PC-3 (cell line): ENCODE measurements at regions not wholly inside any gene's neighbourhood (a gene's known extent, or its start where the extent isn't known, plus 50 kb on each side); places are given as distances from the start of the nearest gene placed in this dataset.
A peak's percentile ranks its signal among the peaks of the same experiment; 100 is the strongest.
"Not testable (repeated sequence)": the region's sequence is repeated elsewhere in the genome, so short reads cannot be mapped to it uniquely, and the experiment has no call there.

Experiments
- ATAC-seq: fragments of 200-7000 bp; cut with Tn5 transposase; 2 replicates; pipeline ENCODE4 v1.9.1; 2020; ENCODE audit warnings: mild to moderate bottlenecking, moderate library complexity
- BruUV-seq: library from RNA; stranded (reverse); fragments of 400-500 nt; replicated peaks from 2 replicates; lab custom pipeline; 2021; lab: Mats Ljungman, UMichigan
- CTCF ChIA-PET: fragments of 300-600 bp; sonication (Branson Sonifier 250); formaldehyde crosslinking; loops from one replicate; lab custom pipeline; 2022; ENCODE audit warnings: antibody characterized with exemption; lab: Charles Lee
- POLR2A ChIA-PET: fragments of 300-600 bp; sonication (Branson Sonifier 250); formaldehyde crosslinking; loops from one replicate; lab custom pipeline; 2022; ENCODE audit warnings: antibody characterized with exemption; ENCODE audit not compliant: unreplicated experiment; lab: Charles Lee
- DNase-seq: peaks from one replicate; pipeline ENCODE4 v3.0.0-alpha.2; 2015
- H2AFZ ChIP-seq: fragments of 300-600 bp; sonication (generic); 2 replicates; pipeline ENCODE4 v1.6.0; 2016; ENCODE audit warnings: antibody characterized with exemption, low read length
- H3F3A ChIP-seq: fragments of 300-600 bp; sonication (generic); one replicate; pipeline ENCODE4 v1.6.0; 2017; ENCODE audit warnings: antibody characterized with exemption, low read length, control low read depth, mild to moderate bottlenecking; ENCODE audit not compliant: unreplicated experiment
- H3K27ac ChIP-seq: fragments of 300-600 bp; sonication (generic); 2 replicates; pipeline ENCODE4 v1.5.1; 2016; ENCODE audit warnings: mild to moderate bottlenecking, low read length
- H3K27me3 ChIP-seq: fragments of 300-600 bp; sonication (generic); 2 replicates; pipeline ENCODE4 v1.6.1; 2016; ENCODE audit warnings: low read length, mixed read lengths
- H3K36me3 ChIP-seq: fragments of 300-600 bp; sonication (generic); 2 replicates; pipeline ENCODE4 v1.6.1; 2016; ENCODE audit warnings: low read depth, mixed run types, low read length, mixed read lengths
- H3K4me1 ChIP-seq: fragments of 300-600 bp; sonication (generic); 2 replicates; pipeline ENCODE4 v1.5.1; 2016; ENCODE audit warnings: low read length; ENCODE audit not compliant: insufficient read depth
- H3K4me2 ChIP-seq: fragments of 300-600 bp; sonication (generic); 2 replicates; pipeline ENCODE4 v1.6.0; 2016; ENCODE audit warnings: low read length
- H3K4me3 ChIP-seq: fragments of 300-600 bp; sonication (generic); 2 replicates; pipeline ENCODE4 v1.5.1; 2016; ENCODE audit warnings: mild to moderate bottlenecking, low read length, mixed read lengths
- H3K79me2 ChIP-seq: fragments of 300-600 bp; sonication (generic); 2 replicates; pipeline ENCODE4 v1.6.1; 2017; ENCODE audit warnings: low read length, mixed read lengths
- H3K9ac ChIP-seq: fragments of 300-600 bp; sonication (generic); 2 replicates; pipeline ENCODE4 v1.6.0; 2016; ENCODE audit warnings: mild to moderate bottlenecking, low read length
- H3K9me2 ChIP-seq: fragments of 300-600 bp; sonication (generic); replicated peaks from 2 replicates; pipeline ENCODE4 v1.6.1; 2016; ENCODE audit warnings: mixed run types, low read length, mixed read lengths
- H3K9me3 ChIP-seq: fragments of 300-600 bp; sonication (generic); 2 replicates; pipeline ENCODE4 v1.6.1; 2016; ENCODE audit warnings: low read length, mixed read lengths
- H4K20me1 ChIP-seq: fragments of 300-600 bp; sonication (generic); 2 replicates; pipeline ENCODE4 v1.6.1; 2016; ENCODE audit warnings: low read length, mixed read lengths
- EZH2 ChIP-seq: fragments of 300-600 bp; sonication (generic); IDR thresholded peaks from one replicate; pipeline ENCODE4 v1.6.1; 2017; ENCODE audit warnings: antibody characterized with exemption, mild to moderate bottlenecking, low read length; ENCODE audit not compliant: unreplicated experiment
- EZH2phosphoT487 ChIP-seq: fragments of 300-600 bp; sonication (generic); IDR thresholded peaks from 2 replicates; pipeline ENCODE4 v1.6.1; 2018; ENCODE audit warnings: mild to moderate bottlenecking, antibody characterized with exemption, low read length, borderline replicate concordance
- intact Hi-C: fragments of 100-400 bp; cut with micrococcal nuclease; formaldehyde crosslinking; loops from 2 replicates; pipeline ENCODE4 v1.9.0; 2023
- TF ChIP-seq, protein P1 (sequence below): fragments of 300-600 bp; sonication (generic); conservative IDR thresholded peaks from 2 replicates; pipeline ENCODE4 v1.5.1; 2017; ENCODE audit warnings: antibody characterized with exemption, low read depth, mild to moderate bottlenecking, low read length

DNA sequence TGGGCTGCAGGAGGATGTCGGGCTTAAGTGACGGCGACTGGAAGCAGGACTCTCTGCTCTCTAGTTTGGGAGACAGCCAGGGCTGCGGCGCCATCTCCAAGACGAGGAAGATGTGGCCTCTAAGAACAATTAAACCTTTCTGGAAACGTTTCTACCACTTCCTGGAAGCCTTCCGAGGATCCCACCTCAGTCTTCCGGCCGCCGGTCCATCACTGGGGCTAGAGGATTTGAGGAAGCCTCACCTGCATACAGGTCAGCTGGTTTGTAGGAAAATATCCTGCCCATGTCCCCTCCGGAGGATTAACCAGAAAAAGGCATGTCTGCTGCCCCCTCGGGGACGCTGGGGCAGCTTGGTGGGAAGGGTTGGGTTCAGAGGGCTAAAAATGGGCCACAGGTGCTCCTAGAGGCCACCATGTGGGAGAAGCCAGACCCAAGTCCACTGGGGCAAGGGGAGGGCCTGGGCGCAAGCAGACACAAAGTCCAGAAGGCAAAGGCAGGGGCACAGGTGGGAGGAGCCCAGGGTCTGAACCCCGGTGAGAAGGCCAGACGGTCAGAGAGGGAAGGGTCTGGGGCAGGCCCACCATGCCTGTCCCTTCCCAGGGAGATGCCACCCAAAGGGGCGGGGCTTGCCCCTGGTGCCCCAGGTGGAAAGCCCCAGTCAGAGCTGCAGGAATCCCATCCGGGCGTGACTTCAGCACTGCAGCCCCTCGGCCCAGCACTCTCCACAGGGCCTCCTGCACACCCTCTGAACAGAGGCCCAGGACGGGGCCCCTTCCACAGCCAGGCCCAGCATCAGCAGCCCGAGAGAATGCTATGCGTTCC, 82.2 kb upstream of the ID2 start:
- POLR2A ChIA-PET: no interaction called here
- no peak for DNase-seq
- no peak for ATAC-seq
- H3K9me2 ChIP-seq: no peaks in the 10 kb centered on the region
- no peak for TF ChIP-seq EZH2
- no peak for TF ChIP-seq EZH2phosphoT487
- TF ChIP-seq, protein P1, sequence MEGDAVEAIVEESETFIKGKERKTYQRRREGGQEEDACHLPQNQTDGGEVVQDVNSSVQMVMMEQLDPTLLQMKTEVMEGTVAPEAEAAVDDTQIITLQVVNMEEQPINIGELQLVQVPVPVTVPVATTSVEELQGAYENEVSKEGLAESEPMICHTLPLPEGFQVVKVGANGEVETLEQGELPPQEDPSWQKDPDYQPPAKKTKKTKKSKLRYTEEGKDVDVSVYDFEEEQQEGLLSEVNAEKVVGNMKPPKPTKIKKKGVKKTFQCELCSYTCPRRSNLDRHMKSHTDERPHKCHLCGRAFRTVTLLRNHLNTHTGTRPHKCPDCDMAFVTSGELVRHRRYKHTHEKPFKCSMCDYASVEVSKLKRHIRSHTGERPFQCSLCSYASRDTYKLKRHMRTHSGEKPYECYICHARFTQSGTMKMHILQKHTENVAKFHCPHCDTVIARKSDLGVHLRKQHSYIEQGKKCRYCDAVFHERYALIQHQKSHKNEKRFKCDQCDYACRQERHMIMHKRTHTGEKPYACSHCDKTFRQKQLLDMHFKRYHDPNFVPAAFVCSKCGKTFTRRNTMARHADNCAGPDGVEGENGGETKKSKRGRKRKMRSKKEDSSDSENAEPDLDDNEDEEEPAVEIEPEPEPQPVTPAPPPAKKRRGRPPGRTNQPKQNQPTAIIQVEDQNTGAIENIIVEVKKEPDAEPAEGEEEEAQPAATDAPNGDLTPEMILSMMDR: no peak
- H3K4me3 ChIP-seq: no peak overlapping the region
- H3K27me3 ChIP-seq: no peaks in the 10 kb centered on the region
- intact Hi-C loops: loop anchor here (10.0 kb wide), 1 partner anchor 155 kb away; no protein-coding TSS in a partner anchor
- H3K79me2 ChIP-seq: no peaks in the 10 kb centered on the region
- H3K4me1 ChIP-seq: peaks cover 32% of the 10 kb centered on the region
- no peaks in the 10 kb centered on the region for H4K20me1 ChIP-seq
- H3F3A ChIP-seq: no peaks in the 10 kb centered on the region
- no peak overlapping the region for H3K4me2 ChIP-seq
- H3K9ac ChIP-seq: no peak overlapping the region
- no peak overlapping the region for H2AFZ ChIP-seq
- CTCF ChIA-PET: no interaction called here
- H3K9me3 ChIP-seq: no peaks in the 10 kb centered on the region
- H3K27ac ChIP-seq: no peak overlapping the region
- H3K36me3 ChIP-seq: no peaks in the 10 kb centered on the region
- no TSS peak for BruUV-seq

DNA sequence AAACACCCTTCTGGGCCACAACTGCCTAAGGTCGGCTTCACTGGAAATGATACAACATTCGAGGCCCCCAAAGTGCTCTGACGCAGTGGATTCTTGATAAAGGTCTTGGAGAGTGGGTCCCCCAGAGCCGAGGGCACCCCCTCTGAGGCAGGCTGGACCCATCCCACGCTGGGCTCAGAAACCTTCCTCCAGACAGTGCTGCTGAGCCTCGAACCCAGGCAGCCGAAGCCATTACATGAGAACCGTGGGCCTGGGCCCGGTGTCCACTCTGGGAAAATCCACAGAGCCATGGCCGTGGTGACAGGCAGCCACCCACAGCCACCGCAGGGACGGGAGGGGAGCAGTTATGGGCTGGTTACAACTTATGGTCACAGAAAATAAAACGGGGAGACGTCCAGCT, 81.4 kb upstream of the ID2 start:
- ChIA-PET CTCF (no interaction called here), POLR2A (no interaction called here)
- no peak overlapping the region for H3K27ac ChIP-seq
- H3K36me3 ChIP-seq: no peaks in the 10 kb centered on the region
- no peak for DNase-seq
- no TSS peak for BruUV-seq
- no peak overlapping the region for H3K4me2 ChIP-seq
- no peak overlapping the region for H3K9ac ChIP-seq
- H2AFZ ChIP-seq: no peak overlapping the region
- no peak for ATAC-seq
- no peaks in the 10 kb centered on the region for H3K9me2 ChIP-seq
- no peaks in the 10 kb centered on the region for H3K27me3 ChIP-seq
- H3F3A ChIP-seq: no peaks in the 10 kb centered on the region
- no peak overlapping the region for H3K4me3 ChIP-seq
- no peaks in the 10 kb centered on the region for H3K9me3 ChIP-seq
- no peaks in the 10 kb centered on the region for H4K20me1 ChIP-seq
- peaks cover 41% of the 10 kb centered on the region for H3K4me1 ChIP-seq
- no peaks in the 10 kb centered on the region for H3K79me2 ChIP-seq
- no peak for TF ChIP-seq EZH2phosphoT487
- TF ChIP-seq, protein P1: no peak
- intact Hi-C loops: loop anchor here (10.0 kb wide), 1 partner anchor 156 kb away; no protein-coding TSS in a partner anchor

DNA sequence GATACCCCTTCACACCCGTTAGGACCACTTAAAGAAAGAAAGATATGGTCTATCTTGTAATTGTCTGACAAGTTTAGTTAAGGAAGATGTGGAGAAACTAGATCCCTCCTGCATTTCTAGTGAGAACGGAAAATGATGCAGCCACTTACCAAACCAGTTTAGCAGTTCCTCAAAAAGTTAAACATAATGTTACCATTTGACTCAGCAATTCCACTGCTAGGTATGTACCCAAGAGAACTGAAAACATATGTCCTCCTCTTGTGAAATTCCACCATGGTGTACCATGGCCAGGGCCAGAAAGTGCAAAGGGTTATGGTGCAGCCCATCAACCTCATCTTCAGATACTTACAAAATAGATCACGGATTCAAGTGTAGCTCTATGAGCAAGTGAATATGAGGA, 79.0 kb upstream of the ID2 start:
- no TSS peak for BruUV-seq
- POLR2A ChIA-PET: no interaction called here
- Histone ChIP-seq H3K9me3 (no peaks in the 10 kb centered on the region), H3K27me3 (no peaks in the 10 kb centered on the region), H3K79me2 (no peaks in the 10 kb centered on the region), H3K4me1 (peaks cover 59% of the 10 kb centered on the region), H4K20me1 (no peaks in the 10 kb centered on the region), H3K9ac (no peak overlapping the region), H3K4me2 (peak overlapping the region; percentile 48), H3K36me3 (no peaks in the 10 kb centered on the region), H3F3A (no peaks in the 10 kb centered on the region), H3K9me2 (no peaks in the 10 kb centered on the region), H3K27ac (peak overlapping the region; percentile 30), H2AFZ (no peak overlapping the region), H3K4me3 (no peak overlapping the region)
- TF ChIP-seq EZH2: no peak
- TF ChIP-seq, protein P1: no peak
- TF ChIP-seq EZH2phosphoT487: no peak
- ATAC-seq (no peak), DNase-seq (peak; percentile 88)
- intact Hi-C loops: loop anchor here (10.0 kb wide), 1 partner anchor 158 kb away; no protein-coding TSS in a partner anchor
- CTCF ChIA-PET: no interaction called here

DNA sequence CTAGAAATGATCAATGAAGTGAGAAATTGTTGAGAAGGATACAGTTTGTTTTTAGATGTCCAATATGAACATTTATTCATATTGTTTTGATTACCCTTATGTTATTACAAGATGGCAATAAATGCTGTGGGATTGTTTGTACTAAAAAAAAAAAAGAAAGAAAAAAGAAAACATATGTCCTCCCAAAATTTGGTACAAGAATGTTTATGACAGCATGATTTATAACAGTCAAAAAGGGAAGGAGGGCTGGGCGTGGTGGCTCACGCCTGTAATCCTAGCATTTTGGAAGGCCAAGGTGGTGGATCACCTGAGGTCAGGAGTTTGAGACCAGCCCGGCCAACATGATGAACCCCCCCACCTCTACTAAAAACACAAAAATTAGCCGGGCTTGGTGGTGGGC, 78.5 kb upstream of the ID2 start:
- Histone ChIP-seq H3K27ac (peak overlapping the region; percentile 24; the same call in 1 of the 2 replicates), H3K4me1 (peaks cover 57% of the 10 kb centered on the region), H3K4me2 (0 out of 2 replicates have a peak overlapping the region, but pooled peaks have one; percentile 18)
- BruUV-seq, H3K27me3 ChIP-seq, H3K9me2 ChIP-seq, H4K20me1 ChIP-seq, POLR2A ChIA-PET, H3K9me3 ChIP-seq, CTCF ChIA-PET, ATAC-seq, H3F3A ChIP-seq, H3K9ac ChIP-seq, H3K4me3 ChIP-seq, H3K36me3 ChIP-seq, H3K79me2 ChIP-seq, DNase-seq, H2AFZ ChIP-seq: not testable (repeated sequence)
- intact Hi-C loops: loop anchor here (10.0 kb wide), 1 partner anchor 159 kb away; no protein-coding TSS in a partner anchor
